GM12892 (cell line): ENCODE measurements at regions not wholly inside any gene's neighbourhood (a gene's known extent, or its start where the extent isn't known, plus 50 kb on each side); places are given as distances from the start of the nearest gene placed in this dataset.

Experiments used
- POLR2A ChIP-seq: IDR thresholded peaks from 2 replicates; pipeline ENCODE4 v1.6.1; 2011; ENCODE audit warnings: low read depth, low read length, control low read depth
- POLR2AphosphoS5 ChIP-seq: IDR thresholded peaks from 2 replicates; pipeline ENCODE4 v1.6.1; 2011; ENCODE audit warnings: low read depth, low read length, control low read depth
- TAF1 ChIP-seq: IDR thresholded peaks from 2 replicates; pipeline ENCODE4 v1.6.1; 2011; ENCODE audit warnings: low read depth, mild to moderate bottlenecking, control low read depth, low read length, borderline replicate concordance

DNA sequence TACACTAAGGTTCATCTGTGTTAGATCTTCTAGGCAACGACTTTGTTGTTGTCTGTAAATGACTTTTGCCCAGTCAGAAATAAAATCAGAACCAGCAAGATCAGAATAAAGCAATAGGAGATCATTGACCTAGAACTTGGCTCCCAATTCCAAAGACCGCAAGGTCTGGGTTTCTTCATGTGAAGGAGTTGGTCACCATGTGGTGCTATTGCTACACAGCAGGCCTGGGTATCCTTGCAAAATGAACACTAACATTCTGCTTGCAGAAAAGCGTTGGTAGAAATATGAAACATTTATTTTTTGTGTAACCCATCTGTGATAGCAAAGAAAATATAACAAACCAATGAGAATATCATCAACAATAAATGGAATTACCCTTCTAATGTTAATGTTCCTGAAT is 831.0 kb downstream of the NXPH1 start:
- TF ChIP-seq POLR2A (no peak), TAF1 (no peak), POLR2AphosphoS5 (no peak)
